NCI-H446 treated with DMSO at 0.1 percent for 48 hours (cell line): ENCODE measurements at regions not wholly inside any gene's neighbourhood (a gene's known extent, or its start where the extent isn't known, plus 50 kb on each side); places are given as distances from the start of the nearest gene placed in this dataset.

Experiments
- DNase-seq: peaks from one replicate; lab custom pipeline; 2025; lab: John Stamatoyannopoulos, UW

DNA sequence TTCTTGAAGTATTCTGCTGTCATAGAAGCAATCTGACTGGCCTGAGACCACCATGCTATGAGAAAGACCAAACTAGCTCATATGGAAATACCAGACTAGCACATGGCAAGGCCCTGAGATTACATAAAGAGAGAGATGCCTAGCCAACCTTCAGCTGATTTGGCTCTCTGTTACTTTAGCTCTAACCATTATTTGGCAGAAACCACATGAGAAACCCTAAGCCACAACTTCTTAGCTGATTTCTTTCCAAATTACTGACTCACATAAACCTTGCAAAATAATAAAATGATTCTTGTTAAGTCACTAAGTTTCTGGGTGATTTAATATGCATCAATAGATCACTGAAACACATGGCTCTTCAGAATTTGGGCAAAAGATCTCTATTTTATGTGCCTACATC lies 295.0 kb upstream of the ZNF521 start:
- no peak for DNase-seq

- no peak for DNase-seq
Observed at GRCh38 chr18:25639596-25639995, 287.6 kb upstream of the ZNF521 start.

DNA sequence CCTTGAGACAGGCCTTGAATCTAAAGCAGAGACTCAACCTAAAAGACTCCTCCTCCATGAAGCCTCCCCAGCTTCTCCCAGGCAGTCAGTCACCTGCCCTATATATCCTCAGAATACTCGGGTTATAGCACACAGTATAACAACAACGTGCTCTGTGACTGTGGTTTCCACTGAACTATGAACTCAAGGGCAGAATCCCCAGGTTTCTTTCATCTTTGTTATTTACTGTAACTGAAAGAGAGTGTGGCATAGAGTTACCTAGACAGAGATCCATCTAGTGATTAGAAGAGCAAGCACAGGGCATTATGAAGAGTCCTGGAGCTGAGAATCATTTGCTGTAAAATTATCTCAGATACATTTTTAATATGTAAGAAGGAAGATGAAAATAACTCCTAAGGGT lies 281.6 kb upstream of the ZNF521 start:
- no peak for DNase-seq

DNA sequence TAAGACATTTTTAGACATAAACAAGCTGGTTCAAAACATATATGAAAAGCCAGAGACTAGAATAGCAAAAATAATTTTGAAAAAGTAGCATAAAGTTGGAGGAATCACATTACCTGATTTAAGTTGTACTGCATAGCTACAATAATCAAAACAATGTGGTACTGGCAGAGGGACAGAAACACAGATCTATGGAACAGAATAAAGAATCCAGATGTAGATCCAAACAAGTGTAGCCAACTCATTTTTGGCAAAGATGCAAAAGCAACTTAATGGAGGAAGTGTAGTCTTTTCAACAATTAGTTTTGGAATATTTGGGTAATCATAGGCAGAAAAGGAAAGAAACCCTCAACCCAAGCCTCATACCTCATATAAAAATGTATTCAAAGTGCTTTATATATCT lies 278.7 kb upstream of the ZNF521 start:
- no peak for DNase-seq

- DNase-seq, result no peak
Observed at GRCh38 chr18:25621682-25622081, 269.7 kb upstream of the ZNF521 start.

GRCh38 chr18:25621144-25621543 lies 269.2 kb upstream of the ZNF521 start:
- no peak for DNase-seq

DNA sequence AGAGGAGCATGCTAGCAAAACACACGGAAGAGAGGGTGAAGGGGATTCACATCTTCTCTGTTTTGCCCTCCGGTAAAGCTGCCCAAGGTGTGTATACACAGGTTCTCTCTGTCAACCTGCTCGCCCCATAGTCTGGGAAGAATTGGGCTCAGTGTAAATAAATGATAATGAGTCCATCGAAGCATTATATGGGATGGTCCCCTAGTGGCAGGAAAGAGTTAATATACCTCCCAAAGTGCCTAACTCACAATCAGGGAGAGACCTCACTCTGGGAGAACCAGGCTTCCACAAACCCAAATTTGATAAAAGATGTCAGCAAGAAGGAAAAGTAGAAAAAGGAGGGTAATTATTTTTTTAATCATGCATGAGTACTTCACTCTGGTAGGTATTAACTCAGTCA lies 262.2 kb upstream of the ZNF521 start:
- DNase-seq, result no peak

- DNase-seq, result no peak
Observed at GRCh38 chr18:25612466-25612865, 260.5 kb upstream of the ZNF521 start.

DNA sequence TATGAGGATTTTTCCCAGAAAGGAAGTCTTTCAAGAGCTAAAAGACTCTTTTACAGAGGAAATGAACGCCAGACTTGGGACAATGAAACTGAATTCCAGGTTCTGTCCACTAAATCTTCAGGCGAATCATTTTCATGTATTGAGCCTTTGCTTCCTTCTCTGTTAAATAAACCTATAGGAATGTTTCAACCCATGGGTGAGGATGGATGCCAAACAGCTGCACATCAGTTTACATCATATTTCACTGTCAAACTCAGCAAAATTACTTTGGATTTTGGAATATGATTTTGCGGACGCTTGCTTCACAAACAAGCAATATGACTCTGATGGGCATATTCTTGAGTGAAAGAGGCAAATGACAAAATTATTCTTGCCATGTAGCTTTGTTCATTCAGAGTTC lies 256.1 kb upstream of the ZNF521 start:
- DNase-seq, result no peak

DNA sequence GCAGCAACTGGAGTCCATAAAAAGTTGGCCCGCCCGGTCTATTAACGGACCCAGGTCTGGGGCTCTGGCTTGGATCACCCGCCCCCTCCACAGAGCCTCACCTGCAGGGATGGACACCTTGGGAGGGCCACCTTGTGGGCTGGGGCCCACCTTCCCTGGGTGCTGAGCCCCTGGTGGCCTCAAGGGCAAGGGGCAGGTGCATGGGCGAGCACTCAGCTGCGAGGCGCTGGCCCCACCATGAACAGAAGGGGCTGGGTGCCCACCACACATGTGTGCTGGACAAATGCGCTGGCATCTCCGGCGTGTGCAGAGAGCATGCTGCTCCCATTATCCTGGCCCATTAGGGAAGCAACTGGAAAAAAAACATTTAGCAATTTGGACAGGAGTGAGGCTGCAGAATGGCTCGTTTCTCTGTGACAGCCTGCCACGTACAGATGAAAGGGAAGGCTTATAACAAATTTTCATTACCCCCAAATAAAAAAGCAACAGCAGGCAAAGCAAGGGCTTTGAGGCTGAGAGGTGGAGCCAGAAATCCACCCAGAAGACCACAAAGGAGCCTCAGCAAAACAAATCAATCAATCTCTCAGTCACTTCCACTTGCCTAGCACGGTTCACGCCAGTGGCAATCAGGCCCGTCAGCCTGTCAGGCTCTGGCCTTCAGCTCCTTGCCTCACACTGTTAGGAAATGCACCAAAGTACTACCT lies 253.1 kb upstream of the ZNF521 start:
- no peak for DNase-seq

DNA sequence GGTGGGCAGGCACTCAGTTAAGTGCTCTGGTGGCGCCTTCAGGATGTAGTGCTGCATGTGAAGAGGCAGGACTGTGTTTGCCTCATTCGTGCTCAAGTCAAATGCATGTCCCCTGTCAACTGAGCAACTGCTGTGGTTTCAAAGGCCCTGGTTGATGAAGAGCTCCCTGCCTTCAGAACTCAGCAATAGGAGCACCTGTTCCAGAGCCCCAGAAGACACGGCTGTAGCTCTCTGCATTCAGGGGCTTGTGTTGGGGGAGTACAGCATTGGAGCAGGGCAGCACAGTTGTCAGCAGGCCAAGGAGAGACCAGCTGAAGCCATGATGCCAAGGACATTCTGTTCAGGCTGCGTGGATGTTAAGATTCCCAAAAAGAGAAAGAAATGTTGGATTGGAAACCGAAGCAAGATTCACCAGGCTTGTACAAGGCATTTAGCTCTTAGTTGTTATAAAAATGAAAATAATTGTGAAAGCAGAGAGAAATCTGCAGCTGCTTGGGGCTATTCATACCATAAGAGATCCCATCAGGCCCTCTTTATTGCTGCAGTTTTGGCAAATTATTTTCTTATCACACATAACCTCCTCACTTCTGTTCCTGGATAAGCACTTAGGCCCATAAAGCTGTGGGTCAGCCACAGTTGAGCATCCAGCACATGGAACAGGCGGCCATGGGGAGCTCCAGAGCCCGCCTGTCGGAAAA lies 252.4 kb upstream of the ZNF521 start:
- DNase-seq, result no peak

DNA sequence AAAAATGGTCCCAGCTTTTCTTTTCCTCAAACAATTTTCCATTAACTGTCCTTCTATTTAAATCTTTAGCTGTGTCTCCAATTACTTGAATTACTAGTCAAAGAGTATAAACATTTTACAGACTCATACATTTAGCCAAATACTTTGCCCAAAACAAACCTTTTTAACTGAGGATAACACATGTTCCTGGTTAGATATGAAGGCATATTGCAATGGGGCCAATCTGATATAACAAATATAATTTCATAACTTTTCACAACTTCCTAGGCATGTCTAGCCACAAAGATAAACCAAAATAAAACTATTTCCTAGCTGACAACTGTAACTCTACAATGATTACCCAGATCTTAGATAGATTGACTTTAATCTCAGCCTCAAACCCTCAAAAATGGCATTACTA lies 247.5 kb upstream of the ZNF521 start:
- DNase-seq, result no peak

DNA sequence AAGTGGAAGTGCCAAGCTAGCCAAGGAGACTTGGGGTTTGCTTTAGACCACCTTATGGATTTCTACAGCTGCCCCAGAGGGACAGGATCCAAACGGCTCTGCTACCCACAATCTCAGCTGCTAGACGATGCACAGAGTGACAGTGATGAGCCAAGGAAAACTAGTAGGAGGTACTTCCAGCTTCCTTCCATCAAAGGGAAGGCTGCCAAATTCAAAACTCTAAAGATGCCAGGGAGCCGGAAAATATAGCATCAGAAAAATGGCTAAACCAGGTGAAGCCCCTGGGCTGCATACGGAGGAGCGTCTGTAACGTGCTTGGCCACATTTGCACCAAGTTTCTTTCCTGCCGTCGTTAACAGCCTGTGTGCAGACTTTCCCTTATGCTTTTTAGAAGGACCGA lies 245.5 kb upstream of the ZNF521 start:
- DNase-seq, result no peak

DNA sequence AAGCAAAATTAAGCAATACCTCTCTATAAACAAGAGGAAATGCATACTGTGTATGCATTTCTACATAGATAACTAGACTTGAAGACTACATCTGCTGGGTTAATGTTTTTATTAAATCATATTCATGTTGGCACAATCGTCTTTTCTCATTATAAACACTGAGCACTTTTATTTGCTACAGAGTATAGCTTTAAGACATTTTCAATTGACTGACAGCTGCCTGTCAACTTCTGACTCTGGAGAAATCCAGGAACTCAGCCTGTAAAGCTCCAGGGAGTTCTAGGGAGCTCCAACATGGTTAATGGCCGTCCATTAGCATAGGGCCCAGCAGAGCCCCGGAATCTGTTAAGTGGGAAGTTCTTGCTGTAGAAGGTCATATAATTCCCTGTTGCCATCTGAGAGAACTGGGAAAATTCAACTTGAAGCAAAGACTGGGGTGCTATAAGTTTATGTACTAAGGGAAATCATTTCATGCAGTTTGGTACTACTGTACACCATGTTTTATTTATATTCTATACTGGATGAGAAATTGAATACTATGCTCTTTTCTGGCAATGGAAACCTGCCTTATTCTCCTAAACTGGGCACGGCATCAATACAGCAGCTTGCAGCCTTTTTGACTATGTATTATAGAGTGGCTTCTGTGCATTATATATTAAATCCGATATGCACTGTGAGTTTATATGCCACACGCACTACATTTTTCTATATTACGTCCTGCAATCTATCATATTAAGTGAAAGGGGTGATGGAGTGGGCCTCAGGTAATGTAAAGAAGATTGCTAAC lies 243.5 kb upstream of the ZNF521 start:
- no peak for DNase-seq

- DNase-seq, result no peak
Observed at GRCh38 chr18:25594351-25594750, 242.4 kb upstream of the ZNF521 start.

DNA sequence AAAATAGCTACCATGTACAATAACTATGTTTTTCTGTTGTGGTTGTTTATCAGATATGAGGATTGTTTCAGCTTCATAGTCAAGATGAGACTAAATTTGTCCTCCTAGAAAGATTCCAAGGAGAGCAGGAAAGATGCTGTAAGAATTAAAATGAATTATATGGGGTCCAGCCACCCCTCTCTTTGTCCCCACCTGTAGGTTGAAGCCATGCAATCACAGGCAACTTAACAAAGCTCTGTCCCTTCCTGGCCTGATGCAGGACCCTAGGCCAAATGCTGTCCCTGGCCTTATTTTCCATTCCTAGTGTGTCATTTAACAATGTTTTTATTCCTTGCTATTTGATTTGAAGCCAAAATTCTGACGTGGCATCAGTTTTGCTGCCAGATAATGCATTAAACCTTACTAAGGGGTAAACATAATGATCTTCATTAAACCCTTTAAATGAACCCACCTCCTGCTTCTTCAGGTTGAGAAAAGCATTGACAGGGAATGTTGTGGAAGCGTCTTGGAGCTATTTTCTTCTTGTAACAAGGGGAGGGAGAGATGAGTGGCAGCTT lies 240.9 kb upstream of the ZNF521 start:
- no peak for DNase-seq

DNA sequence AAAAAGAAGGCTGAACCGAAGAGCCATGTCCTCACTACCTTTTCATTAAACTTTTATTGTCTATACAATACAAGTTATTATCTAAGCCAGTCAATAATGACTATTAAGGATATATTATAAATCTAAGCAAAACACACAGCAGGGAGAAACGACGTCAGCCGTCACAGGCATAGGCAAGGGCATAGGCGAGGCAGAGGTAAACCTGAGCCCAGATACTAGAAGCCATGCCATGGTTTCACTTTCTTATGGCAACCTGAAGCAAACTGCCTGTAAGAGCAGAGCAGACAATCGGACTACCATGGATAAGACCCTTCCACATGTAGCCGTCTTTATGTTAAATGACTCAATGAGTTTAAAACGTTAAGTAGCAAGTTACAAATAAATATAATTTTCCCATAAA lies 238.5 kb upstream of the ZNF521 start:
- DNase-seq, result no peak

DNA sequence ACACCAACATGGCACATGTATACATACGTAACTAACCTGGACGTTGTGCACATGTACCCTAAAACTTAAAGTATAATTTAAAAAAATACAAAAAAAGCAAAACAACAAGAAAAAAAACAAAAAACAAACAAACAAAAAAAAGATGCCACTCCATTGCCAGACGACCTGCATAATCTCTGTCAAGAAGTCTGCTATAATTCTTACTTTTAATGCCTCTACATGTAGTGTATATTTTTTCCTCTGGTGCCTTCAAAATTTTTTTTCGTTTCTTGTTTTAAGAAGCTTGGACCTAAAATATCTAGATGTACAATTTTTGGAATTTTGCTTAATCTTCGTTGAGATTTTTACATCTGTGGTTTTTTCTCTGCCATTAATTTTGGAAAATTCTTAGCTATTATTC lies 235.6 kb upstream of the ZNF521 start:
- no peak for DNase-seq

DNA sequence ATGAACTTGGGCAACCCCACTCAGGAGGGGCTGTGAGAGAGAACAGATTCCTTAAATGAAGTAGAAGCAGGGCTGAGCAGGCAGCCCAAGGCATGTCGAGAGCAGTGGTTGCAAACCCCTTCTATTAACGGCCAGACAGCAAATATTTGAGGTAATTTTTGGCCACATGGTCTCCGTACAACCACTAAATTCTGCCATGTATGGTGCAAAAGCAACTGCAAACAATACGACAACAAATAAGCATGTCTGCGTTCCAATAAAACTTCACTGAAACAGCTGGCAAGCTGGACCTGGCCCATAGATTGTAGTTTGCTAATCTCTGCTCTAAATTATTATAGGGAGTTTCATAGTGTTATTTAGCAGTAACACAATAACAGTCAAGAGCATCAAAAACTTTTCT lies 217.0 kb upstream of the ZNF521 start:
- no peak for DNase-seq

DNA sequence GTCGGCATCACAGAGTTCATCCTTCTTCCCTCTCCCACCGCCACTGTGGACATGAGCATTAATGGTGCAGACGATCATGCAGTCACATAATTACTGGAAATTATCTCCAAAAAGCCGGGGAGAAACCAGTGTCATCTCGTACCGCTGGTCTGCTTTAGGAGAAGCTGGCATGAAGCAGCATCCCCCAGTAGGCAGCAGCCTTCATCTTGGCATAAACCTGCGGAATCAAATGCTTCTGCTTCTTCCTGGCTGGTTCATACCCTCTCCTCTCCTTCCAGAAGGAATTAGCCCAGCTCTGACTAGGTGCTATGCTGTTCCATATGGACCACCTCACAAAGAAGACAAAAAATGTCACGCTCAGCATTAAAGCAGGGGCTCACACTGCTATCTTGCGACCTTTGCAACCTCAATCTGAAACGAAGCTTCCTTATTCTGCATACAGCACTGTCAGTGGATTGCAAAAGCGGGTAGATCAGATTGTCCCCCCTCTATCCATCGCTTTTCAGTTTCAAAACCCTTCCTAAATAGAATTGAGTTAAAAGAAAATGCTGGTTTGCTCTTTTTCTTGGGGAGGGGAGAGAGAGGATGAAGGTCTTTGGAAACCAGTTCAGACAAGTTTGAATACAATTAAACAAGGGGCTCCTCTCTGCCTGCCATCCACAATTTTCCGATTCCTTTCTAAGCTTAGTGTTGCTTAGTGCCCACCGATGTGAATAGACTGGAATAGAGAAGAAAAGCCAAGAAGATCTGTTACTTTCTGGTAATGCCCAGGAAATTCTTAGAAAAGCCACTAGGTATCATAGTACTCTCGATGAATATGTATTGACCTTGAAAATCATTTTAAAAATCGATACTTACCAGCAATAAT lies 212.1 kb upstream of the ZNF521 start:
- no peak for DNase-seq

GRCh38 chr18:25563346-25563745 lies 211.4 kb upstream of the ZNF521 start:
- no peak for DNase-seq

GRCh38 chr18:25561918-25562317 lies 210.0 kb upstream of the ZNF521 start:
- DNase-seq, result no peak
